Activated naive CD4-positive, alpha-beta T cell treated with anti-CD3 and anti-CD28 coated beads, Interleukin-2, amount 10 ng/mL, durations not matched to agents 7 days and 5 days (primary cell): ENCODE measurements at regions not wholly inside any gene's neighbourhood (a gene's known extent, or its start where the extent isn't known, plus 50 kb on each side); places are given as distances from the start of the nearest gene placed in this dataset.

ENCODE experiments used
- CTCF ChIA-PET: fragments of 350-600 bp; sonication (Branson Sonifier 250); formaldehyde crosslinking; loops from one replicate; lab custom pipeline; 2021; ENCODE audit warnings: antibody characterized with exemption; lab: Charles Lee
- DNase-seq: peaks from one replicate; pipeline ENCODE4 v3.0.0-alpha.2; 2020
- H3K27ac Mint-ChIP-seq: one replicate; pipeline ENCODE4 v1.8.0; 2021; ENCODE audit warnings: mild to moderate bottlenecking, moderate library complexity, mixed read lengths
- H3K27me3 Mint-ChIP-seq: one replicate; pipeline ENCODE4 v1.8.0; 2021; ENCODE audit warnings: mild to moderate bottlenecking, mixed read lengths
- H3K36me3 Mint-ChIP-seq: one replicate; pipeline ENCODE4 v1.8.0; 2021; ENCODE audit warnings: mixed read lengths
- H3K4me1 Mint-ChIP-seq: one replicate; pipeline ENCODE4 v1.8.0; 2021; ENCODE audit warnings: mixed read lengths
- H3K4me3 Mint-ChIP-seq: one replicate; pipeline ENCODE4 v1.8.0; 2021; ENCODE audit warnings: mild to moderate bottlenecking, moderate library complexity, mixed read lengths
- H3K9me3 Mint-ChIP-seq: one replicate; pipeline ENCODE4 v1.8.0; 2021; ENCODE audit warnings: mixed read lengths

DNA sequence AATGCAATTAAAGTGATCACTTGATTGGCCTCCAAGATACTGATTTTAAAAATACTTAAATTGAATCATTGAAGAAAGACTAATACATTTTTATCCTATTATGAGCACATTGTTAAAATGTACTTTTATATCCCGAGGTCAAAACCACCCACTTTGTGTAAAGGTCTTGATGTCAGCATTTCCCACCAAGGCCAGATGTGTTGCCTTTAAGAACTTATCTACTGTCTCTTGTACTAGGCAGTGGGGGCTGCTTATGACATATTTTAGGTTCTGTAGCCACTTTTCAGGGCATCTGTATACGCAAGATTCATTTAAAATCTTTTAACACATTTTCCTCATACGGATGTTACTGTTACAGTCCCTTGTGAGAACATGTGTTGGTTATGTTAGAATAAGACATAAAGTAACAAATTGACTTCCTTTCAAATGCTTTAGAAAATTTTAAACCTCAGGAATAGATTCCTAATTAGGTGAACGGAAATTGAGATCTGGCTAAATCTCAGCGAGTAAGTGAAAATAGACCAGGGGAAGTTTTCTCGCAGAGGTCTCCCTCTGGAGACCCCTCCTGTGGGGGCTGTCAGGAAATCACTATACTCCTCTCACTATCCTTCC lies 456.2 kb downstream of the ADAMTS20 start:
- Mint-ChIP-seq H3K4me1 (no peaks in the 10 kb centered on the region), H3K9me3 (no peaks in the 10 kb centered on the region), H3K36me3 (no peaks in the 10 kb centered on the region), H3K27ac (no peak overlapping the region), H3K4me3 (no peak overlapping the region), H3K27me3 (no peaks in the 10 kb centered on the region)
- DNase-seq: no peak
- CTCF ChIA-PET: no interaction called here

- DNase-seq: no peak
- Mint-ChIP-seq H3K36me3 (no peaks in the 10 kb centered on the region), H3K9me3 (no peaks in the 10 kb centered on the region), H3K4me1 (no peaks in the 10 kb centered on the region), H3K27ac (no peak overlapping the region), H3K27me3 (no peaks in the 10 kb centered on the region), H3K4me3 (no peak overlapping the region)
- CTCF ChIA-PET: no interaction called here
These were observed 457.0 kb downstream of the ADAMTS20 start for GRCh38 chr12:43094886-43095575.

DNA sequence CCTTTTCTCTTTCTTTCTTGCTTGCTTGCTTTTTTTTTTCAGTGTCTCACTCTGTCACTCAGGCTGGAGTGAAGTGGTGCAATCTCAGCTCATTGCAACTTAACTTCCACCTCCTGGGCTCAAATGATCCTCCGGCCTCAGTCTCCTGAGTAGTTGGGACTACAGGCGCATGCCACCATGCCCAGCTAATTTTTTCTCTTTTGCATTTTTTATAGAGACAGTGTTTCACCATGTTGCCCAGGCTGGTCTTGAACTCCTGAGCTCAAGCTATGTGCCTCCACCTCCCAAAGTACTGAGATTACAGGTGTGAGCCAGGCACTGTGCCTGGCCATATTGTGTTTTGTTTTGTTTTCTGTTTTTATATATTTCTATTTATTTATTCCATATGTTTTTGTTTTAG lies 461.0 kb downstream of the ADAMTS20 start:
- H3K36me3 Mint-ChIP-seq: no peaks in the 10 kb centered on the region
- H3K4me3 Mint-ChIP-seq: no peak overlapping the region
- no peak overlapping the region for H3K27ac Mint-ChIP-seq
- H3K9me3 Mint-ChIP-seq: peaks cover 4% of the 10 kb centered on the region
- no peak for DNase-seq
- no peaks in the 10 kb centered on the region for H3K27me3 Mint-ChIP-seq
- no peaks in the 10 kb centered on the region for H3K4me1 Mint-ChIP-seq
- CTCF ChIA-PET: no interaction called here

DNA sequence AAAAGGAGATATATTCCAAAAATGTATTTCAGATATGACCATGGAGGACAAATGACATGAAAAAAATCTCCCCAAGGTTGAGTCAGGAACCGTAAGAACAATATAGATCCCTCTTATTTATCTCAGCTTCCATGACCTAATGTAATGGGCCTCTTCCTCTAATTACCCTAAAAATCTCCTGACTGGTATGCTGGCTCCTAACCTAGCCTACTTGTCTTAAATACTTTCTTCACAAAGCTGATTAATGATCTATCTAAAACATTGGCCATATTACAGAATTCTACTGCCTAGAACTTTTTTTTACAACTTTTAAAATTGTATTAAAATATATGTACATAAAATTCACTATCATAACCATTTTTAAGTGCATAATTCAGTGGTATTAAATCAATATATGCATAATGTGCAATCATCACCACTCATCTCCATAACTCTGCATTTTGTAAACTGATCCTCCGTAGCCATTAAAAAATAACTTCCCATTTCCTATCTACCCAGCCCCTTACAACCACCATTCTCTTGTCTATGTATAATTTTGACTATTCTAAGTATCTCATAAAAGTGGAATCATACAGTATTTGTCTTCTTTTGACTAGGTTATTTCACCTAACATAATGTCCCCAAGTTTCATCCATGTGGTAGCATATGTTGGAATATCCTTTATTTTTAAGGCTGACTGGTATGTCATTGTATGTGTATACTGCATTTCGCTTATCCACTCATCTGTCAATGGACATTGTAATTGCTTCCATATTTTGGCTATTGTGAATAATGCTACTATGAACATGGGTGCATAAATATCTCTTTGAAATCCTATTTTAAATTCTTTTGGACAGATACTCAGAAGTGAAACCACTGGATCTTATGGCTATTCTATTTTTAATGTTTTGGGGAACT lies 464.6 kb downstream of the ADAMTS20 start:
- CTCF ChIA-PET: no interaction called here
- Mint-ChIP-seq H3K36me3 (no peaks in the 10 kb centered on the region), H3K9me3 (peaks cover 5% of the 10 kb centered on the region), H3K27me3 (no peaks in the 10 kb centered on the region), H3K4me3 (no peak overlapping the region), H3K4me1 (no peaks in the 10 kb centered on the region), H3K27ac (no peak overlapping the region)
- no peak for DNase-seq

GRCh38 chr12:43079476-43079875 lies 472.5 kb downstream of the ADAMTS20 start:
- no peak overlapping the region for H3K27ac Mint-ChIP-seq
- no peaks in the 10 kb centered on the region for H3K36me3 Mint-ChIP-seq
- CTCF ChIA-PET: no interaction called here
- no peaks in the 10 kb centered on the region for H3K4me1 Mint-ChIP-seq
- DNase-seq: no peak
- no peak overlapping the region for H3K4me3 Mint-ChIP-seq
- H3K27me3 Mint-ChIP-seq: no peaks in the 10 kb centered on the region
- peaks cover 4% of the 10 kb centered on the region for H3K9me3 Mint-ChIP-seq

GRCh38 chr12:43078976-43079375 lies 473.0 kb downstream of the ADAMTS20 start:
- CTCF ChIA-PET: no interaction called here

GRCh38 chr12:43072431-43072830 lies 479.6 kb downstream of the ADAMTS20 start:
- H3K9me3 Mint-ChIP-seq: peaks cover 2% of the 10 kb centered on the region
- CTCF ChIA-PET: no interaction called here
- no peaks in the 10 kb centered on the region for H3K36me3 Mint-ChIP-seq
- no peaks in the 10 kb centered on the region for H3K27me3 Mint-ChIP-seq
- DNase-seq: no peak
- H3K27ac Mint-ChIP-seq: no peak overlapping the region
- H3K4me1 Mint-ChIP-seq: no peaks in the 10 kb centered on the region
- no peak overlapping the region for H3K4me3 Mint-ChIP-seq

More at GRCh38 chr12:43078976-43079375, 473.0 kb downstream of the ADAMTS20 start:
- H3K36me3 Mint-ChIP-seq: no peaks in the 10 kb centered on the region
- H3K4me1 Mint-ChIP-seq: no peaks in the 10 kb centered on the region
- H3K4me3 Mint-ChIP-seq: no peak overlapping the region
- H3K27me3 Mint-ChIP-seq: no peaks in the 10 kb centered on the region
- no peak overlapping the region for H3K27ac Mint-ChIP-seq
- no peak for DNase-seq
- H3K9me3 Mint-ChIP-seq: peaks cover 4% of the 10 kb centered on the region

DNA sequence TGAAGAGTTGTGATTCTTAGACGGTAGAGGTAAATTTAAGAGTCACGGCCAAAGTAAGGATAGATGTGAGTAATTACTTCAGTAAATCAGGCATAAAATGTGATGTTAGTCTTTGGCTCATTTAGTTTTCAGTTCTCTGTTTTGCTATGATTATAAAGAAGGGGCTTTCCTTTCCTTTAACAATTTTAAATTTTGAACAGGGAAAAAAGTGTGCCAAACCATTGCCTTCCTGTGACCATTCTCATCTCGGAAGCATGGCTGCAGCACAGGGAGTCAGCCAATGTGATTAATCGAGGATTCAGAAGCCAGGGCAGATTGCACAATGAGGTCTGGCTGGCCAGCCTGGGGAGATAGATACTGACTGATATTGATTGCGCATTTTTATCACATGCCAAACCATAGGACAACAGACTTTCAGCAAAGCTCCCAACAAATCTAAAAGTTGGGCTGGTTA lies 480.2 kb upstream of the PRICKLE1 start:
- CTCF ChIA-PET: no interaction called here
- H3K4me1 Mint-ChIP-seq: no peaks in the 10 kb centered on the region
- no peaks in the 10 kb centered on the region for H3K9me3 Mint-ChIP-seq
- H3K36me3 Mint-ChIP-seq: no peaks in the 10 kb centered on the region
- no peak overlapping the region for H3K4me3 Mint-ChIP-seq
- H3K27ac Mint-ChIP-seq: no peak overlapping the region
- no peak for DNase-seq
- no peaks in the 10 kb centered on the region for H3K27me3 Mint-ChIP-seq

- H3K4me1 Mint-ChIP-seq: no peaks in the 10 kb centered on the region
- H3K27me3 Mint-ChIP-seq: no peaks in the 10 kb centered on the region
- no peak for DNase-seq
- CTCF ChIA-PET: no interaction called here
- H3K9me3 Mint-ChIP-seq: no peaks in the 10 kb centered on the region
- H3K4me3 Mint-ChIP-seq: no peak overlapping the region
- H3K27ac Mint-ChIP-seq: no peak overlapping the region
- no peaks in the 10 kb centered on the region for H3K36me3 Mint-ChIP-seq
These were observed 476.9 kb upstream of the PRICKLE1 start for GRCh38 chr12:43066471-43066870.

- Mint-ChIP-seq H3K27ac (no peak overlapping the region), H3K27me3 (no peaks in the 10 kb centered on the region), H3K36me3 (no peaks in the 10 kb centered on the region), H3K4me3 (no peak overlapping the region), H3K4me1 (no peaks in the 10 kb centered on the region), H3K9me3 (no peaks in the 10 kb centered on the region)
- CTCF ChIA-PET: no interaction called here
- no peak for DNase-seq
These were observed 474.1 kb upstream of the PRICKLE1 start for GRCh38 chr12:43063650-43064049.

DNA sequence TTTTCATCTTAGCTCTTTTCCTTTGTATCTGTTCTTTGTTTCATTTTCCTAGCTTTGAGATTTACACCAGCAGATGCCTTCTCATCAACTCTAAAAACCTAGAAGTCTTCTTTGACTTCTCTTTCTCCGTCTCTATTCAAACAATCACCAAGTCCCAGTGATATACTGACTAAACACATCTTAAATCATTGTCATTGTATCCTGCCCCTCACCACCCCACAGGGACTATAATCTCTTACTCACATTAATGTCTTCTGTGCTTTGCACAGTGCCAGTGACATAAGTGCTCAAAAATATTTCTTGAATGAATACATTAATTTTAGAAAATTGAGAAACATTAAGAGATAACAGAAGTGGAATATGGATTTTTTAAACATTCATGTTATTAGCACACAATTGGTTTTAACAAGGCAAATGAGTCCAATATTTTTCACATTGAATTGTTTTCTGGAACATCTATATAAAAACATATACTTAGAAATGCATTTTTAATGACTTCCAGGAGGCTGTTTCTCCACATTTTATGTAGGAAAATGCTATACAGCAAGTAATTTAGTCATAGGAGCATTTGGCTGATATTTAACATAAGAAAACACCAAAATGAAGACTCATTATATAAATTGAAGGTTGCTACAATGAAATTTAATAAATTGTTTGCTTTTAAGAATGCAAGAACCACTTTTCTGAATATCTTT lies 472.8 kb upstream of the PRICKLE1 start:
- Mint-ChIP-seq H3K4me3 (no peak overlapping the region), H3K9me3 (no peaks in the 10 kb centered on the region), H3K27ac (no peak overlapping the region), H3K36me3 (no peaks in the 10 kb centered on the region), H3K4me1 (no peaks in the 10 kb centered on the region), H3K27me3 (no peaks in the 10 kb centered on the region)
- no peak for DNase-seq
- CTCF ChIA-PET: no interaction called here

GRCh38 chr12:43060742-43061141 lies 471.2 kb upstream of the PRICKLE1 start:
- H3K4me1 Mint-ChIP-seq: no peaks in the 10 kb centered on the region
- H3K36me3 Mint-ChIP-seq: no peaks in the 10 kb centered on the region
- CTCF ChIA-PET: no interaction called here
- no peak overlapping the region for H3K4me3 Mint-ChIP-seq
- no peak overlapping the region for H3K27ac Mint-ChIP-seq
- no peaks in the 10 kb centered on the region for H3K9me3 Mint-ChIP-seq
- DNase-seq: no peak
- H3K27me3 Mint-ChIP-seq: no peaks in the 10 kb centered on the region

DNA sequence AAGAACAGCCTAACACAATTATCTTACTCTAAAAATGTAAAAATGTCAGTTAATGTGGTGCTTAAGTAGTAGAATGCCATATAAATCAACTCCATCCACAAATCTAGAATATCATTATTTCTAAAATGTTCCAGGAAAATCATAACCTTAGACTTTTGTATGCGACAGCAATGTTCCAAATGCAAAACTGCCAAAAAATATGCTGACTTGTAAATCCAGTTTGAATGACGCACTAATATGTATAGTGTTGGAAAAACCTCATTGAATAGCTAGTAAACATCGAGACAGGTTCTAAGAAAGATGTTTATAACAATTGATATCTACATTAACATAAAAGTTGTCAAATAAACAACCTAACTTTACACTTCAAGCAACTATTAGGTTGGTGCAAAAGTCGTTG lies 469.1 kb upstream of the PRICKLE1 start:
- CTCF ChIA-PET: no interaction called here
- Mint-ChIP-seq H3K4me3 (no peak overlapping the region), H3K27ac (no peak overlapping the region), H3K4me1 (no peaks in the 10 kb centered on the region), H3K9me3 (no peaks in the 10 kb centered on the region), H3K36me3 (no peaks in the 10 kb centered on the region), H3K27me3 (no peaks in the 10 kb centered on the region)
- DNase-seq: no peak

DNA sequence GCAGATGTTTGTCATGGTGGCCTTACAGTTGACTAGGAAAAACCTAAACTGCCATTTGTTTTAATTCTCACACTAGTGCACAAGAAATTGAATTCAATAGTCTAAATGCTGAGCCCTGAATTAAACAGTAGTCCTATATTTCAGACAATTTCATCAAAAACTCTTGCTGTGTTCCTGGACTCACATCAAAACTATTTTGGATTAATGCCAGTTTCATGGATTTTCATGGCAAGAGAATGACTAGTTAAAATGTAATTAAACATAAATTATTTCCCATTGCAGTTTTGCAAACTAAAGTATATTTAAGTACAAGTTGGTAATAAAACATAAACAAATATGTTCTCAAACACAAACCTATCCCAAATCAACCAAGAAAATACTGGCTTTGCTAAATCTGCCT lies 468.0 kb upstream of the PRICKLE1 start:
- DNase-seq: no peak
- H3K36me3 Mint-ChIP-seq: no peaks in the 10 kb centered on the region
- no peak overlapping the region for H3K4me3 Mint-ChIP-seq
- no peaks in the 10 kb centered on the region for H3K27me3 Mint-ChIP-seq
- no peaks in the 10 kb centered on the region for H3K9me3 Mint-ChIP-seq
- CTCF ChIA-PET: no interaction called here
- no peaks in the 10 kb centered on the region for H3K4me1 Mint-ChIP-seq
- no peak overlapping the region for H3K27ac Mint-ChIP-seq
